ENCODE measurements at regions not wholly inside any gene's neighbourhood (a gene's known extent, or its start where the extent isn't known, plus 50 kb on each side); places are given as distances from the start of the nearest gene placed in this dataset.

DNA sequence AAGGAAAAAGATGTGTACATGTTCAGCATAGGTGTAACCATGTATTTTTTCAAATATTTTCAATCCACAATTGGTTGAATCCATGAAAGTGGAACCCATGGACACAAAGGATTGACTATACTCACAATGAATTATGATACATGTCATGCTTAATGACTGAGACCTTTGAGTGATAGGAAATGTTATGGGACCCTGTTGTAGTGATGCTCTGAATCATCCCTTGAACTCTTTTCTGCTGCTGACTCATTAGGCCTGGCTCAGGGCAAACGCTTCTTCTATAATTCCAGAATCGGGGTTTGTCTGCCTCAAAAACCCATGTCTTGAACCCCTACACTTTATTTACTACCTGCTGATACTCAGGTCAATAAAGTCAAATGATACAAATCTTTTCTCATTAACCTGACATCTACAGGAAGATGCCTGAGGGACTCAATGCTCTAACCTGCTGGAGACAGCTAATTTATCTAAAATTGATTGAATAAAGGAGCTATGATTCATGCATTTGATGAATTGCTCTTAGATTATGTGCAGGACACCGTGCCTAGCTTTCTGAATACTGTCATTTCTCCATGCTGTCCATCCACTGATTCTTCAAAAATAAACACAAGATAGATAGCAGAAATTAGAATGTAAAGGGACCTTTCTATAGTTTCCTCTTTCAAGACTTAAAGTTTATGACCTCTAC is 260.1 kb downstream of the PRELID2 start:
- Mint-ChIP-seq H3K9me3 (peaks cover 6% of the 10 kb centered on the region), H3K27ac (no peak overlapping the region), H3K4me3 (no peak overlapping the region), H3K4me1 (no peaks in the 10 kb centered on the region), H3K36me3 (ENCODE audit: low read depth) (no peaks in the 10 kb centered on the region), H3K27me3 (no peaks in the 10 kb centered on the region)
- no peak for ATAC-seq (replicated peaks)

DNA sequence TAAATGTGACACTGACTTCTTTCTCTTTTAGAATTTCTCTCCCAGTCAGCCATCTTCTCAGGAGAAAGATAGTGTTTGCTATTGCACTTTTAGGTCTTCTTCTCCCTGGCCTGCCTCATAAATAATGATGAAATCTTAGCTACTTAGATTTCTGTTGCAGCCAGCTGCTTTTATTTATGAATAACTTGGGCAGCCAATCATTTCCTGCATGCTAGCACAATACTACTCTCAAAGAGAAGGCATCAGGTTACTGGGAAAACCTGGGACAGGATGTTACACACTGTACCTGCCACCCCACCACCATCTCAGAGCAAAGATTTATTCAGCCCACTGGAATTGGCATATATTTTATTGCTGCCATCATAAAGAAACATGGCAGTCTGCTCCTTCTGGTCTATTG is 266.6 kb downstream of the PRELID2 start:
- Mint-ChIP-seq H3K27ac (no peak overlapping the region), H3K4me3 (no peak overlapping the region), H3K27me3 (no peaks in the 10 kb centered on the region), H3K9me3 (peaks cover 5% of the 10 kb centered on the region), H3K36me3 (ENCODE audit: low read depth) (no peaks in the 10 kb centered on the region), H3K4me1 (no peaks in the 10 kb centered on the region)
- no peak for ATAC-seq (replicated peaks)

DNA sequence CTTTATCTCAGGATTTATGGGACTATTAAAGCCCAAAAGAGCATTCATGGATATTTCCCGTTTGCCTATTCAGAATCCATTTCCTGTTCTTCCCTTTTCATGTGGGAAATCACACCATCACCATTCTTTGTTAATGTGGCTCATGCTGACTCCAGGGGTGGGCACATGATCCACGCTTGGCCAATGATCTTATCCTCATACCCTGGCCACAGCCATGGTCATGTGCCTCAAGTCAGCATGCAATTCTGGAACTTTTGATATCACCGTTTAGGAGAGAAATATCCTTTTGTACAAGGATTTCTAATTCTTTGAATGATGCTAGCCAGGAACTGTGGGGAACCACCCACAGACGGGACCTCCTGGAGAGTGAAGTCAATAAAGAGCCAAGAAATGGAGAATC is 272.2 kb downstream of the PRELID2 start:
- ATAC-seq (replicated peaks), result no peak
- no peak overlapping the region for H3K4me3 Mint-ChIP-seq
- no peaks in the 10 kb centered on the region for H3K36me3 Mint-ChIP-seq (ENCODE audit: low read depth)
- no peaks in the 10 kb centered on the region for H3K27me3 Mint-ChIP-seq
- H3K27ac Mint-ChIP-seq, result no peak overlapping the region
- H3K4me1 Mint-ChIP-seq, result no peaks in the 10 kb centered on the region
- H3K9me3 Mint-ChIP-seq, result peaks cover 5% of the 10 kb centered on the region

DNA sequence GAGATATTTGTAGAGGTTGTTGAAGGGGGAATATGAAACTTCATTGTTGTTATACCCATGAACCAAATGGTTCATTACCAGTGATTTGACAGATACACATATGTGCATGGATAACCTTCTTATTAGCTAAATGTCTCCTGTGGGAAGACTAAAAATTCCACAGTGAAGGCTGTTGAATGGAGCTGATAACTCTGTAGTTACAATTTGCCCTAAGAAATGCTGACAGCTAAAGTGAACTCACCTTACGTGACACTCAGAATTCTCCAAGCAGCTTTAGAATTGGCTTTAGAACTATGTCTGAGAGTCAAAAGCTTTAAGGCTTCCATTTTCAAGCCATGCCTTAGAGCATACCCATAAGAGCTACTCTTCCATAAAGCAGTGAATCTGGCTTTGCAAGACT is 276.9 kb downstream of the PRELID2 start:
- no peak overlapping the region for H3K4me3 Mint-ChIP-seq
- H3K27ac Mint-ChIP-seq, result no peak overlapping the region
- no peaks in the 10 kb centered on the region for H3K36me3 Mint-ChIP-seq (ENCODE audit: low read depth)
- ATAC-seq (replicated peaks), result no peak
- H3K9me3 Mint-ChIP-seq, result peaks cover 8% of the 10 kb centered on the region
- H3K27me3 Mint-ChIP-seq, result no peaks in the 10 kb centered on the region
- H3K4me1 Mint-ChIP-seq, result no peaks in the 10 kb centered on the region

DNA sequence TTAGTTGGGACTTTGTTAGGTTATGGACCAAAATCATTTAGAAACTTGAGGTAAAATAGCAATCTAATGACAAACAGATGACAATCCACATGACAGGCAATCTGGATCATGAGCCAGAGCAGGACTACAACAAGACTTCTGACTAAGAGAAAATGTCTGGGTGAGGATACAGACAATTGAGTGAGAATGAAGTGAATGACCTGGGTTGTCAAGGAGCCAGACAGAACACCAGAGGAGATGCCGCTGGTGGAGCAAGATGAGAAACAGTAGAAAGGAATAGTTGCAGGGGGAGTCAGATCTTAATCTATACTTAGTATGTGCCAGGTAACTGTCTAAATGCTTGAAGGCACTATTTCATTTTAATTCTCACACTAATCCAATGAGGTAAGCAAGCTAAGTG is 277.8 kb downstream of the PRELID2 start:
- ATAC-seq (replicated peaks), result no peak
- Mint-ChIP-seq H3K27me3 (no peaks in the 10 kb centered on the region), H3K36me3 (ENCODE audit: low read depth) (no peaks in the 10 kb centered on the region), H3K9me3 (peaks cover 8% of the 10 kb centered on the region), H3K4me3 (no peak overlapping the region), H3K27ac (no peak overlapping the region), H3K4me1 (no peaks in the 10 kb centered on the region)

DNA sequence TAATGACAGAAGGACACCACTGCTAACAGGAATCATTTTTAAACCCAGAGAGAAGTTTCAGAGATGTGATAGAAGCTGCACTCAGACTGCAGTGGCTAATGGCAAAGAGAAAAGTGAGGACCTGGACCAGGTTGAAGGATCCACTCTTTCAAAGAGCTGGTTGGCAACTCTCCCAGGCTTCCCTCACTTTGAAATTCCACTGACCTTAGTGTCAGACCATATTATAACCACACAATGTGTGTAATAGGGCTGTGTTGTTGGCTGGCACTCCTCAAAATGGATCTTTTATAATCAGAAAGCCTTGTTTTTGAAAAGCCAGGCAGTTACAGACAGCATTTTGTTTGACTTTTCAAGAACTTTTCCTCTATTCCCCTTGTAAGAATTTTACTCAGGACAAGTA is 280.7 kb downstream of the PRELID2 start:
- H3K9me3 Mint-ChIP-seq, result peaks cover 12% of the 10 kb centered on the region
- no peak for ATAC-seq (replicated peaks)
- H3K4me3 Mint-ChIP-seq, result no peak overlapping the region
- no peak overlapping the region for H3K27ac Mint-ChIP-seq
- H3K4me1 Mint-ChIP-seq, result no peaks in the 10 kb centered on the region
- H3K36me3 Mint-ChIP-seq (ENCODE audit: low read depth), result no peaks in the 10 kb centered on the region
- H3K27me3 Mint-ChIP-seq, result no peaks in the 10 kb centered on the region

DNA sequence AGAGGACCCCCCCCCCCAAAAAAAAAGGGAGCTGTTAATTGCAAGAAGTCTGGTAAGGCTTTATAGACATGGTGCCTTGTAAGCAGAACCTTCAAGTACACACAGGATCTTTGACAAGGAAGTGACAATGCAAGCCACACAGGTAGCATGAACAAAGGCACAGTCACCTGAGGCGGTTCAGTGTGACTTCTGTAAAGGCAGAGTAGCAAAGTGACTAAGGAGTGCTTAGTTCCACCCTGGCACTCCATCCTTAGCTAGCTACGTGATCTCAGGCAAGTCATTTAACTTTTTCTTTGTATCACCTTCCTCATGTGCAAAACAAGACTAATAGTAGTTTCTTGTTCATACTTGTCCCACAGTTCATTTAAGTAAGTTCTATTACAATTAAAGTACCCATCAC is 282.0 kb downstream of the PRELID2 start:
- no peaks in the 10 kb centered on the region for H3K36me3 Mint-ChIP-seq (ENCODE audit: low read depth)
- H3K9me3 Mint-ChIP-seq, result peaks cover 18% of the 10 kb centered on the region
- no peaks in the 10 kb centered on the region for H3K27me3 Mint-ChIP-seq
- H3K4me1 Mint-ChIP-seq, result no peaks in the 10 kb centered on the region
- H3K4me3 Mint-ChIP-seq, result no peak overlapping the region
- no peak overlapping the region for H3K27ac Mint-ChIP-seq
- ATAC-seq (replicated peaks), result no peak

DNA sequence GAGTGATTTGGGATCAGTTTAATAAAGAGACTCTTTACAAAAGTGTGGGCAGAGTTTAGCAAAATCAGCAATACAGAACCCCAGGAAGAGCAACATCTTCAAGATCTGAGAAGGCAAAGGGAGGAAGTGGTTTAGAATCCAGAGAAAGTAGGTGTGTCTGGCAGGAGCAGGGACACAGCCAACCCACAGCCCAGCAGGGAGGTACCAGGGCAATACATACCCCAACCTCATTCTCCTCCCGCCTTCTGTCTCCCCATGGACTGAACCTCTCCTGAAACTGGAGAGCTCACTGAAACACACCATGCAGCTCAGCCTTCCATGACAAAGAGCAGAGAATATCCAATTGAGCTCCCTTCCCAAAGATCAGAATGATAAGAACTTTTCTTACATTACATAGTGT is 283.4 kb downstream of the PRELID2 start:
- peaks cover 15% of the 10 kb centered on the region for H3K9me3 Mint-ChIP-seq
- H3K4me3 Mint-ChIP-seq, result no peak overlapping the region

DNA sequence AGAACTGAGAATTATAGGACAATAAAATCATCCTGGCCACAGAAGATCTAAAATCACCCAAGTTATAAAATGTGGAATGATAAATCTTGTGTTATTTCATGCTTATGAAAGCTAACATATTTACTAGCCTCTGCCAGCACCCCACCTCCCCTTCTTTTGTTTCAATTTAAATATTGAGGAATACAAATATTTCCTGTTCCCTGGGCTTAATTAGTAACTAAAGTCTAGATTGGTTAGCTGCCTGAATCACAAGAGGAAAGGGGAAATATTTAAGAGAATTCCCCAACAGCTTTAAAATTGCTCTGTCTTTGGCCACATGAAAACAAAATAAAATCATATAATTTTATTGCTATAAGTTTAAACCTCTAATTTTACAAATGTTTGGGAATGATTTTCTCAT is 287.0 kb downstream of the PRELID2 start:
- no peaks in the 10 kb centered on the region for H3K4me1 Mint-ChIP-seq
- no peak for ATAC-seq (replicated peaks)
- peaks cover 10% of the 10 kb centered on the region for H3K9me3 Mint-ChIP-seq
- H3K4me3 Mint-ChIP-seq, result no peak overlapping the region
- no peaks in the 10 kb centered on the region for H3K27me3 Mint-ChIP-seq
- no peaks in the 10 kb centered on the region for H3K36me3 Mint-ChIP-seq (ENCODE audit: low read depth)
- H3K27ac Mint-ChIP-seq, result no peak overlapping the region

More for the DNA sequence above, 283.4 kb downstream of the PRELID2 start:
- ATAC-seq (replicated peaks), result no peak
- no peaks in the 10 kb centered on the region for H3K4me1 Mint-ChIP-seq
- H3K36me3 Mint-ChIP-seq (ENCODE audit: low read depth), result no peaks in the 10 kb centered on the region
- no peak overlapping the region for H3K27ac Mint-ChIP-seq
- no peaks in the 10 kb centered on the region for H3K27me3 Mint-ChIP-seq

DNA sequence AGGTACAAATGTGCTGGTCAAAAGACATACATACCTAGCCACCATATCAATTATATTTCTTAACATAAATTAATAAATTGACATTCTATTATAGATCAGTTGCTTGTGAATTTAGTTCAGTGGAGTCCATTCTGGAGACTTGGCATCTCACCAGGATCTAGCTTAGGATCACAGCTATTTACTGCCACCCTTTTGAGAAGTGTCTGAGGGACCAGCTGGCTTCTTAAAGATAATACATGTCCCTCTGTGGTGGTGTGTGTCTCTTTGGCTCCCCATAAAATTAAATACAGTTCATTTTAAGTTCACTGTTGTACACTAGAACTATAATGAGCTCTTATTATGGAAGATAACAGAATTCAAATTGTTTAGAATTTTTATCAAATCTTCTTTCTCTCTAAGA is 290.7 kb downstream of the PRELID2 start:
- no peaks in the 10 kb centered on the region for H3K27me3 Mint-ChIP-seq
- no peak overlapping the region for H3K27ac Mint-ChIP-seq
- H3K9me3 Mint-ChIP-seq, result peaks cover 6% of the 10 kb centered on the region
- H3K4me1 Mint-ChIP-seq, result no peaks in the 10 kb centered on the region
- H3K4me3 Mint-ChIP-seq, result no peak overlapping the region
- no peak for ATAC-seq (replicated peaks)
- H3K36me3 Mint-ChIP-seq (ENCODE audit: low read depth), result no peaks in the 10 kb centered on the region

DNA sequence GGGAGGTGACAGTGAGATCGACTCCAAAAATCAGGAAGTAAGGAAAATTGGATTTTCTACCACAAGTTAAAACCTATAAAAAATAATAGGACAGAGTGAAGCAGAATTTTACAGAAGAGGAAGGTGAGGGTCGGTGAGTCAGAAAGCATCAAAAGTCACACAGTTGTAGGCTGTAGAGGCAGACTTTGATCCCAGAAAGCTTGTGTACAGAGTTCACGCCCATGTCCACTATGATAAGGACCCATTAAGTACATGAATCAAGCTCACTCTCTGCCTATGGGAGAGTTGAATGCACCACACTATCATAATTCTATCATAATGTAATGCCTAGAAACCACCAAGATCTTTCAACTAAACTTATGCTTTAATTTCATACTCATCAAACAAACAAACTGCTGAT is 291.2 kb downstream of the PRELID2 start:
- Mint-ChIP-seq H3K9me3 (peaks cover 6% of the 10 kb centered on the region), H3K27ac (no peak overlapping the region), H3K4me3 (no peak overlapping the region), H3K27me3 (no peaks in the 10 kb centered on the region), H3K36me3 (ENCODE audit: low read depth) (no peaks in the 10 kb centered on the region), H3K4me1 (no peaks in the 10 kb centered on the region)
- ATAC-seq (replicated peaks), result no peak

DNA sequence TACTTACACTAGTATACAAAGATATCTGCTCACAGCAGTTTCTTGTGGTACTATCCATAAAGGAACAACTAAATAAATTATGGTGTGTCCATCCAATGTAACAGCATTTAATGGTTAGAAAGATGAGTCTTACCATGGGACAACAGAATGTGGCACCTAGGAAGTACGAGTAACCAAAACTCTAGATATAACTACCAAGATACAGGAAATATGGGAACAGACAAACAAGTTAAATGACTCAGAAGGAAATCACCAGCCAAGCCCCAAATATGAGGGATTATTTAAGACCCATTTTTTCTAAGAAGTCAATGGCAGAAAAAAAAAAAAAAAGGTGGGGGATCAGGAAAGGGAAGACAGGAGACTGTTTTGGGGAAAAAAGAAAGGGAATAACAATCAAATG is 294.8 kb downstream of the PRELID2 start:
- Mint-ChIP-seq H3K36me3 (ENCODE audit: low read depth) (no peaks in the 10 kb centered on the region), H3K27ac (no peak overlapping the region), H3K27me3 (no peaks in the 10 kb centered on the region), H3K4me3 (no peak overlapping the region), H3K9me3 (peaks cover 8% of the 10 kb centered on the region), H3K4me1 (no peaks in the 10 kb centered on the region)
- ATAC-seq (replicated peaks), result no peak

DNA sequence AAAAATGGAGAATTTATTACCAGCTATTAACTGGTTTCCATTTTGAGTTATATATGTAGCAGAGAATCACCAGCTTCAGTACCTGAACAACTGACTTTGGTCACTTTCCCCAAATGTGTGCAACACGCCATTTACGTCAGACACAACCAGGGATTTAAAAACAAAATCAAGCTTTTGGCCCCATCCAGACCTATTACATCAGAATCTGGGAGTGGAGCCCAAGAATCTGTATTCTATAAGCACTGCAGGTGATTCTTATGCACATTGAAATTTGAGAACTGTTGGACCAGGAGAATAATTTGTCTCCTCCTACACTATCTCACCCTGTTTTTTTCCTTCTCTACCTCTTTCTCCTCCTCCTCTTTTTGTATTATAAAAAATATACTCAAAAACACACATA is 295.9 kb downstream of the PRELID2 start:
- Mint-ChIP-seq H3K9me3 (peaks cover 8% of the 10 kb centered on the region), H3K36me3 (ENCODE audit: low read depth) (no peaks in the 10 kb centered on the region), H3K4me3 (no peak overlapping the region), H3K27me3 (no peaks in the 10 kb centered on the region), H3K4me1 (no peaks in the 10 kb centered on the region), H3K27ac (no peak overlapping the region)
- no peak for ATAC-seq (replicated peaks)

DNA sequence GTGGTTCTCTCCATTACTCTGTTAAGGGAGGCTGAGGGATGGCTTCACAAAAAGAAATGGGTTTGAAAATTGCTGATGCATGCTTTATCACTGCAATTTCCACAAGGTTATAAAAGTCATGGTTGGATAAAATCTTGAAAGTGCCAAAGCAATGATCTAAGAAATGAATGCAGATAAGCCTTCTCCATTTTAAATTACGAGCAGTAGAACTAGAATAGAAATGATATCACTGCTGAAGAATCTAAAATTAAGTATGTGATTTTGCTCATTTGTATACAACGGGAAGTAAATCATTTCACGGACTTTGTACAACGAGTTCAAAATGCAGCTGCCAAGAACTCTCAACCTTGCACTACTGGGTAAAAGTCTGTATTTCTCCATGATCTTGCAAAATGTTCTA is 299.0 kb downstream of the PRELID2 start:
- Mint-ChIP-seq H3K4me1 (no peaks in the 10 kb centered on the region), H3K27ac (no peak overlapping the region), H3K9me3 (peaks cover 8% of the 10 kb centered on the region), H3K4me3 (no peak overlapping the region), H3K27me3 (no peaks in the 10 kb centered on the region), H3K36me3 (ENCODE audit: low read depth) (no peaks in the 10 kb centered on the region)
- no peak for ATAC-seq (replicated peaks)

DNA sequence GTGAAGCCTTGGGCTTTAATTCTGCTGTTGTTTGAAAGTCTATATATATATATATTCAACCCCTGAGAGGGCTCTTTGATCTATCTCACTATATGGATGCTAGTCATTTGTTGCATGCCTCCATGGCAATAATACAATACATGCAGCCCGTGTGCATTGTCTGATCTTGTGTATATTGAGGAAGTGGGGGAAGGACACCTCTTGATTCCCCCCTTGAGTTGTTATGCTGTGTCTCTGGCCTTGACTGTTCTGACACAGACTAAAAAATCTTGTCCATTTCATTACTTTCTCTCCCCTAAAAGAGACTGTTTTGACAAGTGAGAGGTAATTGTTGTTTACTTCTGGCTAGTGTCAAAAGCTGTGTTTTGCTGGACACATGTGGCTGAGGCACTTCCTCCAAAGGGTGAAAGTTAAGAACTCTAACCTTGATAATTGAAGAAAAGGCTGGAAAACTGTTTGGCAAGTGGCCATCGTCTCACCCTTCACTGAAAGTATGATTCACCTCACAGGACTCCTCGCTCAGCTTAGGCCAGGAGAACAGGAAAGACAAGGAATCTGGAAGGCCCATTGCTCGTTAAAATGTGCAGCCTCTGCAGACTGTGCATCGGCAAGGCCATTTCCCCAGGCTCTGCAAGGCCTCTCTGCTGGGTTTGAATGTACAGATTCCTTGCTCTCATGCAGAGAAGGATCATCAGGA is 304.0 kb downstream of the PRELID2 start:
- H3K4me3 Mint-ChIP-seq, result no peak overlapping the region
- no peak for ATAC-seq (replicated peaks)
- H3K4me1 Mint-ChIP-seq, result no peaks in the 10 kb centered on the region
- H3K27me3 Mint-ChIP-seq, result no peaks in the 10 kb centered on the region
- H3K9me3 Mint-ChIP-seq, result peaks cover 5% of the 10 kb centered on the region
- no peak overlapping the region for H3K27ac Mint-ChIP-seq
- no peaks in the 10 kb centered on the region for H3K36me3 Mint-ChIP-seq (ENCODE audit: low read depth)

Data from activated T-helper 17 cell treated with anti-CD3 and anti-CD28 coated beads, Interleukin-2, amount 50 U/mL, for 72 hours (primary cell).